MCF 10A (cell line): ENCODE measurements at regions not wholly inside any gene's neighbourhood (a gene's known extent, or its start where the extent isn't known, plus 50 kb on each side); places are given as distances from the start of the nearest gene placed in this dataset.

ENCODE experiments used
- BruUV-seq: library from RNA; stranded (reverse); fragments of 400-500 nt; replicated peaks from 2 replicates; lab custom pipeline; 2021; lab: Mats Ljungman, UMichigan
- CTCF ChIA-PET: fragments of 300-600 bp; sonication (Branson Sonifier 250); formaldehyde crosslinking; extraction: SDS; loops from one replicate; lab custom pipeline; 2021; ENCODE audit warnings: antibody characterized with exemption, inconsistent platforms; lab: Yijun Ruan, JAX
- POLR2A ChIA-PET: fragments of 300-600, 350-650 bp; sonication (Branson Sonifier 250); formaldehyde crosslinking; extraction: SDS; loops from one replicate; lab custom pipeline; 2020; ENCODE audit warnings: antibody characterized with exemption, inconsistent platforms; lab: Yijun Ruan, JAX
- DNase-seq: peaks from one replicate; pipeline ENCODE4 v3.0.0-alpha.2; 2018; ENCODE audit not compliant: unreplicated experiment
- H3K27ac Mint-ChIP-seq: one replicate; pipeline ENCODE4 v1.8.0; 2022; ENCODE audit warnings: mild to moderate bottlenecking, low read depth, mixed read lengths; ENCODE audit not compliant: unreplicated experiment
- H3K27me3 Mint-ChIP-seq: one replicate; pipeline ENCODE4 v1.8.0; 2022; ENCODE audit warnings: mixed read lengths; ENCODE audit not compliant: insufficient read depth, unreplicated experiment
- H3K36me3 Mint-ChIP-seq: one replicate; pipeline ENCODE4 v1.8.0; 2022; ENCODE audit warnings: mild to moderate bottlenecking, moderate library complexity, mixed read lengths; ENCODE audit not compliant: insufficient read depth, unreplicated experiment
- H3K4me1 Mint-ChIP-seq: one replicate; pipeline ENCODE4 v1.8.0; 2022; ENCODE audit warnings: mixed read lengths; ENCODE audit not compliant: insufficient read depth, unreplicated experiment
- H3K4me3 Mint-ChIP-seq: one replicate; pipeline ENCODE4 v1.8.0; 2022; ENCODE audit warnings: mild to moderate bottlenecking, moderate library complexity, mixed read lengths; ENCODE audit not compliant: unreplicated experiment
- H3K9me3 Mint-ChIP-seq: one replicate; pipeline ENCODE4 v1.8.0; 2022; ENCODE audit warnings: mixed read lengths; ENCODE audit not compliant: unreplicated experiment
- CTCF ChIP-seq: fragments of 200-600 bp; IDR thresholded peaks from one replicate; pipeline ENCODE4 v1.8.0; 2022; ENCODE audit warnings: antibody characterized with exemption, mild to moderate bottlenecking; ENCODE audit not compliant: unreplicated experiment
- intact Hi-C: fragments of 100-400 bp; cut with micrococcal nuclease; formaldehyde crosslinking; loops from 2 replicates; pipeline ENCODE4 v1.14.1; 2022

DNA sequence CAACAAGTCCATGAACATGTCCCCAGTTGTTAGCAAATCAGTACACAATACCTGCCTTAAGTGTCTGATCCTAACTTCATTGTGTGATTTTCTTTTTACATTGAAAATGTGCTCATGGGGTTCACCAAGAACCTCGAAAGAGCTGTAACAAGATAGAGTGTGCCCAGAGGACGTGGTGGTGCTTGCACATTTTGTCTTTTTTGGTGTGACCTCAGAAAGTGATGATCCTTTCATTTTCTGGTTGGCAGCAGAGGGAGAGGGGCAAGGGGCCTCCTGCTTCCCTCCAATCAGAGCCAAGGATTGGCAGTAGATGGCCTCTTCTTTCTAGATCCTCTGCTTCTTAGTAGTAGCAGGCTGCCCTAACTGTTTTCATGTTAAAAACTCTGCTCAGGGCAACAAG is 176.4 kb downstream of the OPA1 start:
- H3K9me3 Mint-ChIP-seq, result no peaks in the 10 kb centered on the region
- no peak for TF ChIP-seq CTCF
- ChIA-PET POLR2A (no interaction called here), CTCF (interaction anchor here (0.6 to 1.2 kb wide), 4 partner anchors 11 to 574 kb away, joined by 3 to 4 read pairs (median 3); no protein-coding TSS in a partner anchor)
- DNase-seq, result no peak
- no peak overlapping the region for H3K4me3 Mint-ChIP-seq
- H3K27ac Mint-ChIP-seq, result no peak overlapping the region
- intact Hi-C loops, result no loop called here
- BruUV-seq, result no TSS peak
- H3K27me3 Mint-ChIP-seq, result peaks cover 4% of the 10 kb centered on the region
- no peaks in the 10 kb centered on the region for H3K4me1 Mint-ChIP-seq
- no peaks in the 10 kb centered on the region for H3K36me3 Mint-ChIP-seq

DNA sequence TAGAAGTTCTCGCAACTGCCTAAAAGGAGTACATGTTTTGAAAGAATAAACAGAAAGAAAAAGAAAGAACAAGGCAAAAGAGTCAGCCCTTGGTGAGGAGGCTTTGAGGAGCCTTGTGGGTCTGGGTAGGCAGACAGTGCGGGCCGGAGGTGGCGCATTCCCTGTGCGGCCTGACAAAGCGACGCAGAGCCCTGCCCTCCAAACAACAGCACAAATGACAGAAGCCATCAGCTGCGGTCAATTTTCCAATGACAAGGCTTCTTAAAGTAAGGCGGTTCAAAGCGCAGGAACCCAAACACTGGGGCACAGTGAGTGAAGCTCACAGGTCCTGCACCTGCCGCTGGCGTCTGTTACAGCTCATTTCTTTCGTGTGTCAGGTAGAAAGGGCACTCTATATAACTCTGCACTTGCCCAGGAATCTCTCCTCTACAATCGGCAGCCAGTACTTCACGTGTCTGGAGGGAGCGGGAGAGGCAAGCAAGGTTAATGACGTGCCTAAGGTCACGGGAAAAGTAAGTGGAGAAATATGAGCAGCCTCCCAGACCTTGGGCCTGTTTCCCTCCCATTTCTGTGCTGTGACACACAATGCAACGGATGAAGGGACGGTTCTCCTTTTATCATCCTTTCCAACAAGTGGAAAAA is 178.1 kb downstream of the OPA1 start:
- Mint-ChIP-seq H3K4me1 (no peaks in the 10 kb centered on the region), H3K27ac (no peak overlapping the region), H3K4me3 (no peak overlapping the region), H3K27me3 (no peaks in the 10 kb centered on the region), H3K36me3 (no peaks in the 10 kb centered on the region), H3K9me3 (no peaks in the 10 kb centered on the region)
- TF ChIP-seq CTCF, result no peak
- ChIA-PET POLR2A (no interaction called here), CTCF (interaction anchor here (1.4 kb wide), 1 partner anchor 10 kb away, joined by 3 read pairs; no protein-coding TSS in a partner anchor)
- DNase-seq, result no peak
- BruUV-seq, result no TSS peak
- intact Hi-C loops, result no loop called here

DNA sequence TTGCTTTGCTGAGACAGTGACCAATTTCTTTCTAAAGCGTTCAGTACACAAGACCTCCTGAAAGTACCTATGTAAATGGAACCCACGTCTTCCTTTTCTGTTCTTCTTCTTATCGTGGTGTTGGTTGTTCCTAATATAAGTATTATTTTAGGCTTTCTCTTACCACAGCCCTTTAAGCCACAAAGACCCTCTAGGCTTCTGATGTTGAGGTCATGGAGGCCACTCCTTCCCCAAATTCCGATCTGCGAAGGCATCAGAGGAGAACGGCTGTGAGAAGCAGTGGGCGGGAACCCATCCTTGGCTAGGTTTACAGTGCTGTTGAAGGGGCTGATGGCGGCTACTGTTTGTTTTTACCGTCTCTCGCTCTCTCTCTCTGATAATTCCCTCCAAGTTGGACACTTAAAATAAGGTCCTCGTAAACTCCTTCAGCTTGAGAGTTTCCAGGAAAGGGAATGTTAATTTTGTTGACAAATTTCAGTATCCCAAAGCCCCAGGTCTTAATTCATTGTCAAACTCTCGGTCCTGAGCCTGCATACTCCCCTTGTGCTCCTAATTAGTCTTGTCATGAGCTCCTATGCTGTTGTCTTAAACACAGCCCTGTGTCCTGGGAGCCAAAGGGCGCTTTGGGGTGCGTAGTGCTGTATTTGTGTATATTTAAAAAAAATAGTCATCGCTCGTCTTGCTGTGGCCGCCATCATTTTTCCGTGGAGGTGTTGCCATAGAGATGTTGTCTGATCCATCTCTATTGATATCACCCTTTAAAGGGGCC is 178.8 kb downstream of the OPA1 start:
- Mint-ChIP-seq H3K36me3 (no peaks in the 10 kb centered on the region), H3K9me3 (no peaks in the 10 kb centered on the region), H3K27me3 (no peaks in the 10 kb centered on the region), H3K27ac (no peak overlapping the region), H3K4me1 (no peaks in the 10 kb centered on the region), H3K4me3 (no peak overlapping the region)
- BruUV-seq, result no TSS peak
- POLR2A ChIA-PET, result interaction anchor here (0.5 to 0.6 kb wide), 2 partner anchors 235 to 356 kb away, joined by 3 read pairs; no protein-coding TSS in a partner anchor
- DNase-seq, result no peak
- intact Hi-C loops, result no loop called here
- CTCF ChIA-PET, result interaction anchor here (1.4 kb wide), 1 partner anchor 9 kb away, joined by 3 read pairs; no protein-coding TSS in a partner anchor
- no peak for TF ChIP-seq CTCF

GRCh38 chr3:193772422-193772763 is 179.4 kb downstream of the OPA1 start:
- no peaks in the 10 kb centered on the region for H3K4me1 Mint-ChIP-seq
- no peaks in the 10 kb centered on the region for H3K27me3 Mint-ChIP-seq
- ChIA-PET POLR2A (no interaction called here), CTCF (interaction anchor here (1.4 kb wide), 1 partner anchor 9 kb away, joined by 3 read pairs; no protein-coding TSS in a partner anchor)
- intact Hi-C loops, result no loop called here
- H3K4me3 Mint-ChIP-seq, result no peak overlapping the region
- no peaks in the 10 kb centered on the region for H3K36me3 Mint-ChIP-seq
- H3K27ac Mint-ChIP-seq, result no peak overlapping the region
- no TSS peak for BruUV-seq
- no peak for DNase-seq
- no peaks in the 10 kb centered on the region for H3K9me3 Mint-ChIP-seq
- no peak for TF ChIP-seq CTCF
